ENCODE measurements at regions not wholly inside any gene's neighbourhood (a gene's known extent, or its start where the extent isn't known, plus 50 kb on each side); places are given as distances from the start of the nearest gene placed in this dataset.

DNA sequence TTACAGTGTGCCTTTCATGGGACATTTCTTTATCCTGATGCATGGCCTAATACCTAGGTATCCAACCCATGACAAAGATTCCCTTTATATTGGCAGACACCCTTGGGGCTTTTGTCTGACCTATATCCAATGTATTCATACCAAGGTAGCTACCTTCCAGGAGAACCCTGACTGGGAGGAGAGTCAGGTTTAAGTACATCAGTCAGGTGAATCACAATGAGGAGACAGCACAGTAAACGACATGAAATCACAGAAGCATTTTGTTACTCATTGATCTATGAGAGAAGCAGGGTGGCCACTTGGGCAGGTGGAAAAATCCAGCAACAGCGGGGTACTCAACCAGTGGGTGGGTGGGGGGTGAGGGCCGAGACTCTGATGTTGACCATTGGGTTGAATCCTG is 527.4 kb upstream of the ATXN8OS start:
- H3K36me3 ChIP-seq: no peaks in the 10 kb centered on the region

DNA sequence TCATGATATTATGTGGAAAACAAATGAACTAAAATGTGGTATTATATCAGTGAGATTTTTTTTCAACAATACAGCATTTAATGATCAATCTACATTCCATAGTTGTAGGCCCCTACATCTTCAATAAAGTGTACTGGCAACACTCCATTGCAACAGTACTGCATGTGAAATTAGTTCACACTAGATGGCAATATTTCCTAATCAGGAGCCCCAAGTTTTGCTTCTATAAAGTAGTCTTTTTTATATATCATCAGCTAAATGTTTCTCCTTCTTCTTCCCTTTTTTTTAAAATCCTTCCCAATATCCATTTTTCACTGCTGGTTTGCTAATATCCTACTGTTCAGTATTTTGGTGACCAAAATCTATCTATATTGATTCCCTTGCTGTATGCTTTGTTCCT is 528.3 kb upstream of the ATXN8OS start:
- Histone ChIP-seq H3K27me3 (no peaks in the 10 kb centered on the region), H3K4me3 (no peak overlapping the region)
- no peak for DNase-seq (ENCODE audit: low spot score in 2 of 2)

More for the DNA sequence above, 527.4 kb upstream of the ATXN8OS start:
- no peak for DNase-seq (ENCODE audit: low spot score in 2 of 2)
- Histone ChIP-seq H3K27ac (no peak overlapping the region), H3K4me3 (no peak overlapping the region), H3K9me3 (no peaks in the 10 kb centered on the region), H3K4me1 (no peaks in the 10 kb centered on the region), H3K27me3 (no peaks in the 10 kb centered on the region)
- WGBS, 2 donors: 73 to 77% methylated on average over 3 of the region's 3 CpGs
- TF ChIP-seq EP300 (IDR thresholded peaks at IDR 0.05) (no peak), POLR2A (IDR thresholded peaks at IDR 0.05) (no peak)
- TF ChIP-seq, protein P1, sequence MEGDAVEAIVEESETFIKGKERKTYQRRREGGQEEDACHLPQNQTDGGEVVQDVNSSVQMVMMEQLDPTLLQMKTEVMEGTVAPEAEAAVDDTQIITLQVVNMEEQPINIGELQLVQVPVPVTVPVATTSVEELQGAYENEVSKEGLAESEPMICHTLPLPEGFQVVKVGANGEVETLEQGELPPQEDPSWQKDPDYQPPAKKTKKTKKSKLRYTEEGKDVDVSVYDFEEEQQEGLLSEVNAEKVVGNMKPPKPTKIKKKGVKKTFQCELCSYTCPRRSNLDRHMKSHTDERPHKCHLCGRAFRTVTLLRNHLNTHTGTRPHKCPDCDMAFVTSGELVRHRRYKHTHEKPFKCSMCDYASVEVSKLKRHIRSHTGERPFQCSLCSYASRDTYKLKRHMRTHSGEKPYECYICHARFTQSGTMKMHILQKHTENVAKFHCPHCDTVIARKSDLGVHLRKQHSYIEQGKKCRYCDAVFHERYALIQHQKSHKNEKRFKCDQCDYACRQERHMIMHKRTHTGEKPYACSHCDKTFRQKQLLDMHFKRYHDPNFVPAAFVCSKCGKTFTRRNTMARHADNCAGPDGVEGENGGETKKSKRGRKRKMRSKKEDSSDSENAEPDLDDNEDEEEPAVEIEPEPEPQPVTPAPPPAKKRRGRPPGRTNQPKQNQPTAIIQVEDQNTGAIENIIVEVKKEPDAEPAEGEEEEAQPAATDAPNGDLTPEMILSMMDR (IDR thresholded peaks at IDR 0.05): no peak

GRCh38 chr13:69571606-69572323 is 535.9 kb upstream of the ATXN8OS start:
- H3K27me3 ChIP-seq: no peaks in the 10 kb centered on the region
- WGBS, 2 donors: 89 to 90% methylated on average over 1 of the region's 1 CpG
- H3K27ac ChIP-seq: no peak overlapping the region
- TF ChIP-seq, protein P1 (IDR thresholded peaks at IDR 0.05): no peak
- TF ChIP-seq EP300 (IDR thresholded peaks at IDR 0.05) (no peak), POLR2A (IDR thresholded peaks at IDR 0.05) (no peak)
- no peak overlapping the region for H3K4me3 ChIP-seq
- no peak for DNase-seq (ENCODE audit: low spot score in 2 of 2)
- no peaks in the 10 kb centered on the region for H3K9me3 ChIP-seq
- no peaks in the 10 kb centered on the region for H3K36me3 ChIP-seq
- H3K4me1 ChIP-seq: no peaks in the 10 kb centered on the region

More for the DNA sequence above, 528.3 kb upstream of the ATXN8OS start:
- no peaks in the 10 kb centered on the region for H3K4me1 ChIP-seq
- no peaks in the 10 kb centered on the region for H3K9me3 ChIP-seq
- TF ChIP-seq POLR2A (IDR thresholded peaks at IDR 0.05): no peak
- no peak for TF ChIP-seq EP300 (IDR thresholded peaks at IDR 0.05)
- TF ChIP-seq, protein P1 (IDR thresholded peaks at IDR 0.05): no peak
- no peak overlapping the region for H3K27ac ChIP-seq
- no peaks in the 10 kb centered on the region for H3K36me3 ChIP-seq

DNA sequence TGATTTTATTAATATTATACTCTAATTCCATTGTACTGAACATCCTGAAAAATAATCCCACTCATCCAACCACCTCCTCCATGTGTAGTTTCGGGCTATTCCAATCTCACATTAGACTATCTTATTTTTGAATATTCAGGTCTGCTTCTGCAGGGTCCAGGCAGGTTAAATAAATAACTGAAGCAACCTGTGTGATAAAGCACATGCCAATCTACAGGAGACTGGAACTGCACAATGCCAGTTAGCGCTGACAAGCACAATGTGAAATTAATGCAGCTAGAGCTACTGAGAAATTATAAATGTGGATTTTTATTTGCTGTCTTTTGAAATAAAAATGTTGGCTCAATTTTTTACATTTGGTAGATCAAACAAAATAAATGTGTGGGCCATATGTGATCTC is 540.1 kb upstream of the ATXN8OS start:
- 92 to 96% methylated on average over 2 of the region's 2 CpGs for WGBS, 2 donors
- Histone ChIP-seq H3K4me1 (no peaks in the 10 kb centered on the region), H3K27me3 (no peaks in the 10 kb centered on the region), H3K27ac (no peak overlapping the region), H3K4me3 (no peak overlapping the region), H3K9me3 (no peaks in the 10 kb centered on the region), H3K36me3 (no peaks in the 10 kb centered on the region)
- no peak for DNase-seq (ENCODE audit: low spot score in 2 of 2)
- TF ChIP-seq, protein P1 (IDR thresholded peaks at IDR 0.05): no peak
- TF ChIP-seq POLR2A (IDR thresholded peaks at IDR 0.05) (no peak), EP300 (IDR thresholded peaks at IDR 0.05) (no peak)

GRCh38 chr13:69566104-69566716 is 541.4 kb upstream of the ATXN8OS start:
- no peak overlapping the region for H3K27ac ChIP-seq
- H3K4me3 ChIP-seq: no peak overlapping the region
- no peaks in the 10 kb centered on the region for H3K9me3 ChIP-seq
- no peaks in the 10 kb centered on the region for H3K36me3 ChIP-seq
- H3K27me3 ChIP-seq: no peaks in the 10 kb centered on the region
- WGBS, 2 donors: 90 to 96% methylated on average over 6 of the region's 6 CpGs
- H3K4me1 ChIP-seq: no peaks in the 10 kb centered on the region
- no peak for DNase-seq (ENCODE audit: low spot score in 2 of 2)
- TF ChIP-seq, protein P1 (IDR thresholded peaks at IDR 0.05): no peak
- TF ChIP-seq POLR2A (IDR thresholded peaks at IDR 0.05) (no peak), EP300 (IDR thresholded peaks at IDR 0.05) (no peak)
